GM23248 (cell line): ENCODE measurements at regions not wholly inside any gene's neighbourhood (a gene's known extent, or its start where the extent isn't known, plus 50 kb on each side); places are given as distances from the start of the nearest gene placed in this dataset.

Source experiments
- EZH2 ChIP-seq: fragments of 200-600 bp; sonication (generic); IDR thresholded peaks from 2 replicates; pipeline ENCODE4 v1.6.1; 2018; ENCODE audit warnings: antibody characterized with exemption, mild to moderate bottlenecking; ENCODE audit not compliant: insufficient read depth, poor library complexity, severe bottlenecking
- EZH2phosphoT487 ChIP-seq: fragments of 200-600 bp; sonication (generic); IDR thresholded peaks from 2 replicates; pipeline ENCODE4 v1.6.1; 2018; ENCODE audit warnings: antibody characterized with exemption, moderate library complexity, mild to moderate bottlenecking, low read depth; ENCODE audit not compliant: insufficient read depth

GRCh38 chrX:147710301-147710700 is 201.4 kb upstream of the FMR1 start:
- TF ChIP-seq EZH2 (no peak), EZH2phosphoT487 (no peak)
